ENCODE measurements at regions not wholly inside any gene's neighbourhood (a gene's known extent, or its start where the extent isn't known, plus 50 kb on each side); places are given as distances from the start of the nearest gene placed in this dataset.
"Not testable (repeated sequence)": the region's sequence is repeated elsewhere in the genome, so short reads cannot be mapped to it uniquely, and the experiment has no call there.

DNA sequence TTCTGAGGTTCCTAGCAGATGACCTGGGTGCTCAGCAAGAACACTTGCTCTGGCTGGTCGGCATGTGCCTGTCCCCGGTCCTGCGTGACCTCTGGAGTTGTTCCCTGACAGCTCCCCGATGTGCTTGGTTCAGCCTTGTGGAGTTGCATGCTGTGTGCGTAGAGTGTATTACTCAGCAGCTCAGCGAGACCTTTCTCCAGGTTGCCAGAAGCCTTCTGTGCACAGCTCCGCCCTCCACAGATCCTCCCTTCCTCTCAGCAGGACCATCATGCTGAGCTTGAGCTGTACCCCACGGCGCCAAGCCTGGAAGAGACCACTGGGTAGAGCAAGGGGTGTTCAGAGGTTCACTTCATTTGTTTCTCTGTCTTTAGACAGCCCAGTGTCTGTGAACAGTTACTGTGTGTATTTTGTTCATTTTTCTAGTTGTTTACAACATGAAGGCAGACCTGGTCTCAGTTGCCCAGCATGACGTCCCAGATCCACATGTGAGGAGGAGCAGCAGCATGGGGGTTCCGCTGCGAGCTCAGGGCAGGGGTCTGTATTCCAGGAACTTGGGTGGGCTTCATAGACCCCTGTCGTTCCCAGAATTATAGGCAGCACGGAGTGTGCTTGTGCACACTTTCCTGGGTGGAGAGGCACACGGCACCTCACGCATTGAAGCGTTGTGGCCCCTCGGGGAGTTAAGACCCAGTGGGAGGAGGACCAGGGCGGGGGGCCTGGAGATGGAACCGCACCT lies 148.6 kb downstream of the IGLL1 start:
- Histone ChIP-seq H3K9me3 (peaks cover 16% of the 10 kb centered on the region), H3K4me1 (peaks cover 5% of the 10 kb centered on the region), H3K36me3 (no peaks in the 10 kb centered on the region), H3K27me3 (ENCODE audit: low read depth) (no peaks in the 10 kb centered on the region), H3K4me3 (no peak overlapping the region), H3K27ac (no peak overlapping the region)
- no peak for DNase-seq
- no peak for ATAC-seq
- intact Hi-C loops (cut with DNase I) = no loop called here
- TF ChIP-seq, protein P1, sequence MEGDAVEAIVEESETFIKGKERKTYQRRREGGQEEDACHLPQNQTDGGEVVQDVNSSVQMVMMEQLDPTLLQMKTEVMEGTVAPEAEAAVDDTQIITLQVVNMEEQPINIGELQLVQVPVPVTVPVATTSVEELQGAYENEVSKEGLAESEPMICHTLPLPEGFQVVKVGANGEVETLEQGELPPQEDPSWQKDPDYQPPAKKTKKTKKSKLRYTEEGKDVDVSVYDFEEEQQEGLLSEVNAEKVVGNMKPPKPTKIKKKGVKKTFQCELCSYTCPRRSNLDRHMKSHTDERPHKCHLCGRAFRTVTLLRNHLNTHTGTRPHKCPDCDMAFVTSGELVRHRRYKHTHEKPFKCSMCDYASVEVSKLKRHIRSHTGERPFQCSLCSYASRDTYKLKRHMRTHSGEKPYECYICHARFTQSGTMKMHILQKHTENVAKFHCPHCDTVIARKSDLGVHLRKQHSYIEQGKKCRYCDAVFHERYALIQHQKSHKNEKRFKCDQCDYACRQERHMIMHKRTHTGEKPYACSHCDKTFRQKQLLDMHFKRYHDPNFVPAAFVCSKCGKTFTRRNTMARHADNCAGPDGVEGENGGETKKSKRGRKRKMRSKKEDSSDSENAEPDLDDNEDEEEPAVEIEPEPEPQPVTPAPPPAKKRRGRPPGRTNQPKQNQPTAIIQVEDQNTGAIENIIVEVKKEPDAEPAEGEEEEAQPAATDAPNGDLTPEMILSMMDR (IDR thresholded peaks at IDR 0.05) = no peak

DNA sequence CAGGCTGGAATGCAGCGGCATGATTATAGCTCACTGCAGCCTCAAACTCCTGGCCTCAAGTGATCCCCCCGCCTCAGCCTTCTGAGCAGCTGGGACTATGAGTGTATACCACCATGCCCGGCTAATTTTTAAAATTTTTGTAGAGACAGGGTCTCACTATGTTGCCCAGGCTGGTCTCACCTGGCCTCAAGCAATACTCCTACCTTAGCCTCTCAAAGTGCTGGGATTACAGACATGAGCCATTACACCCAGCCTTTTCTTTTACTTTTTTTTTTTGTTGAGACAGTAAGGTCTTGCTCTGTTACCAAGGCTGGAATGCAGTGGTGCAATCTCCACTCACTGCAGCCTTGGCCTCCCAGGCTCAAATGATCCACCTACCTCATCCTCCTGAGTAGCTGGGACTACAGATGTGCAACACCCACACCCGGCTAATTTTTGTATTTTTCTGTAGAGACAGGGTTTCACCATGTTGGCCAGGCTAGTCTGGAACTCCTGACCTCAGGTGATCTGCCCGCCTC lies 155.5 kb downstream of the IGLL1 start:
- H3K36me3 ChIP-seq; H3K4me3 ChIP-seq; H3K27ac ChIP-seq; H3K27me3 ChIP-seq (ENCODE audit: low read depth); H3K9me3 ChIP-seq; H3K4me1 ChIP-seq; intact Hi-C loops (cut with DNase I); DNase-seq; ATAC-seq: not testable (repeated sequence)

DNA sequence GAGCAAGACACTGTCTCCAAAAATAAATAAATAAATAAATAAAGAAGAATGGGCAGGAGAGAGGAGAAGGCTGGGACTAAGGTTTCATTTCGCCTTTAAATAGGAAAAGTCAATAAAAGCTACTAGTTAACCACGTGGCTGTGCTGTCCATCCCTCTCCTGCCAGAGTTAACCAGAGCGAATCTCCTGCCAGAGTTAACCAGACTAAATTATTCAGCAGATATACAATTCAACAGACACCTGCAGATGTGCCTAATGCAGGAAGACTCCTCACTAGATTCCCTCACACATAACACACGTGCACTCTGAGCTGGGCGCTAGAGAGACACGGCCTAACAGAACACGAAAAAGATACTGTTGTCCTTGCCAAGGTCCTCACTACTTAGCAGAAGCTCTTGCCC lies 156.1 kb downstream of the IGLL1 start:
- TF ChIP-seq, protein P1 (IDR thresholded peaks at IDR 0.05) = no peak
- DNase-seq = no peak

DNA sequence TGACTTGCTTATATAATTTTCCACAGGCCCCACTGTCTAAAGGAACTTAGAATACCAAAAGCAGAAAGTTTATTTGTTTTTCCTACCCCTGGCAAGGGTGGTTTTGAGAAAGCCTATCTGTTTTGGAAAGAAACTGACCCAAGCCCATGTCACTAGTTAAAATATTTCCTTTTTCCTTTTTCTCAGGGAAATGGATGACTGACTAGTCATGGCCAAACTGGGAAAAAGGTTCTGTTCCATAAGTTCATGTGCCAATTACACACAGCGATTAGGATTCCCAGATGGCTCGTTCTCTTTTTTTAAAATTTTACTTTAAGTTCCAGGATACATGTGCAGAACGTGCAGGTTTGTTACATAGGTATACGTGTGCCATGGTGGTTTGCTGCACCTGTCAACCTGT lies 157.8 kb downstream of the IGLL1 start:
- H3K27ac ChIP-seq; H3K4me1 ChIP-seq; ATAC-seq; H3K9me3 ChIP-seq; H3K4me3 ChIP-seq; intact Hi-C loops (cut with DNase I); H3K36me3 ChIP-seq; DNase-seq; H3K27me3 ChIP-seq (ENCODE audit: low read depth): not testable (repeated sequence)

More for the DNA sequence above, 156.1 kb downstream of the IGLL1 start:
- no peaks in the 10 kb centered on the region for H3K4me1 ChIP-seq
- no peak overlapping the region for H3K27ac ChIP-seq
- peaks cover 4% of the 10 kb centered on the region for H3K9me3 ChIP-seq
- intact Hi-C loops (cut with DNase I) = no loop called here
- no peaks in the 10 kb centered on the region for H3K36me3 ChIP-seq
- no peaks in the 10 kb centered on the region for H3K27me3 ChIP-seq (ENCODE audit: low read depth)
- ATAC-seq = no peak
- no peak overlapping the region for H3K4me3 ChIP-seq

DNA sequence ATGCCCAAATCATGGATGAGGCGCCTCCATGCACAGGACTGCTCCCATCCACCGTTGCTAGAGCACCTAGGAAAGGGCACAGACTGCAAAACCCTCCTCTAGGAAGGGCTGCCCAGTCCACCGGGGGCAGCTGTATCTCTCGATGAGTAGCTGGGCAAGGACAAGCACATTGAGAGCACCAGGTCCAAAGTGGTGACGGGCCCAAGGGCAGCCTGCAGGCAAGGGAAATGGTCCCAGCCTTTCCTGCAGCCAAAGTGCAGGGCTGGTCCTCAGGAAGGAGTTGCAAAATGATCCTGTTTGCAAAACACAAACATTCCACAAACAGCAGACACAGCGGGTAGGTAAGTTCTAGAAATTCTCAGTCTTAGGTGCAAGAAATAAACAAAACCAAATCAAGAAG lies 158.8 kb downstream of the IGLL1 start:
- H3K9me3 ChIP-seq; H3K27ac ChIP-seq; H3K27me3 ChIP-seq (ENCODE audit: low read depth); H3K36me3 ChIP-seq; H3K4me3 ChIP-seq; ATAC-seq; H3K4me1 ChIP-seq; intact Hi-C loops (cut with DNase I); DNase-seq: not testable (repeated sequence)

DNA sequence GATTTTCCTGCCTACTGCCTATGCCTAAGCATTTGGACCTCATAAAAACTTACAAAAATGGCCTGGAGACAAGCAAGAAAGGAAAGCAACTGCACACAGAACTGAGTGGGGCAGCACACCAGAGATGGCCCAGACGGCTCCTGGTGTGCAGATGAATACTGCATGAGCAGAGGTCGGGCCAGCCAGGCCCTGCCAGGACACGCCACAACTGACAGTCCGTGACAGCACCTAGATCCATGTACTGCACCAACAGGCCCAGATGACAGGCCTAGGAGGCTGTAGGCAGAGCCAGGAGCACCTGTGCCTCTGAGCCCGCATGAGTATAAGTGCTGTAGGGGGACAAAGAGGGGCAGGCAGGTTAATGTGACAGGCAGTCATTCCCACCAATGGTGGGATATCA lies 160.2 kb downstream of the IGLL1 start:
- Histone ChIP-seq H3K4me1 (no peaks in the 10 kb centered on the region), H3K9me3 (no peaks in the 10 kb centered on the region), H3K27ac (no peak overlapping the region), H3K36me3 (no peaks in the 10 kb centered on the region), H3K27me3 (ENCODE audit: low read depth) (no peaks in the 10 kb centered on the region), H3K4me3 (no peak overlapping the region)
- TF ChIP-seq, protein P1 (IDR thresholded peaks at IDR 0.05) = no peak
- intact Hi-C loops (cut with DNase I) = no loop called here
- ATAC-seq (no peak), DNase-seq (no peak)

DNA sequence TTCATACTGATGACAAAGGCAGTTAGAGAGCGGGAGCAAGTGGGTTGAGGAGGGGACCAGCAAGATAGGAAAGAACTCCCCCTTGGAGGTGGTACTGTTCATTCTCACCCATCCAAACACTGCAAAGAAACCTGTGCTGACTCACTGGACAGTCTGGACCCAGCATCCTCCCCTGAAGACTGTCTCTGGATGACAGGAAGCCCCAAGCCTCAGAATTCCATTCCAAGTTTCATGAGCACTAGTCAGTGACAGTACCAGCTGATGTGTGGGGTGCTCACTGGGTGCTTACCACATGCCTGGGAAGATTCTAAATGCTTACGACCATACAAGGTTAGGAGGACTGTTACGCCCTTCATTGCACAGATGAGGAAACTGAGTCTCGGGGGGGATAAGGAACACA lies 160.9 kb downstream of the IGLL1 start:
- H3K27me3 ChIP-seq (ENCODE audit: low read depth) = no peaks in the 10 kb centered on the region
- H3K9me3 ChIP-seq = no peaks in the 10 kb centered on the region
- H3K4me1 ChIP-seq = no peaks in the 10 kb centered on the region
- H3K4me3 ChIP-seq = no peak overlapping the region
- intact Hi-C loops (cut with DNase I) = no loop called here
- ATAC-seq (no peak), DNase-seq (no peak)
- no peak overlapping the region for H3K27ac ChIP-seq
- TF ChIP-seq, protein P1 (IDR thresholded peaks at IDR 0.05) = no peak
- H3K36me3 ChIP-seq = no peaks in the 10 kb centered on the region

Data from lower lobe of right lung (tissue), 2 donors.